Cardiac fibroblast (primary cell): ENCODE measurements at regions not wholly inside any gene's neighbourhood (a gene's known extent, or its start where the extent isn't known, plus 50 kb on each side); places are given as distances from the start of the nearest gene placed in this dataset.

Experiments
- DNase-seq, 2 donors: peaks; one replicate each; pipeline versions ENCODE4 v3.0.0 to v3.0.0-alpha.2; 2010; ENCODE audit warnings: low read depth in 2 of 2
- H3K4me3 ChIP-seq, 2 donors: replicated peaks in 1 of 2; 1 replicate in 1 of 2; 2 replicates in 1 of 2; pipeline ENCODE4 v1.5.1; 2011; ENCODE audit warnings: low read depth in 2 of 2, low read length in 2 of 2, mild to moderate bottlenecking in 2 of 2, moderate library complexity in 1 of 2
- CTCF ChIP-seq: IDR thresholded peaks from one replicate; pipeline ENCODE4 v1.5.1; 2011; ENCODE audit warnings: low read depth, mild to moderate bottlenecking, low read length, inconsistent platforms

DNA sequence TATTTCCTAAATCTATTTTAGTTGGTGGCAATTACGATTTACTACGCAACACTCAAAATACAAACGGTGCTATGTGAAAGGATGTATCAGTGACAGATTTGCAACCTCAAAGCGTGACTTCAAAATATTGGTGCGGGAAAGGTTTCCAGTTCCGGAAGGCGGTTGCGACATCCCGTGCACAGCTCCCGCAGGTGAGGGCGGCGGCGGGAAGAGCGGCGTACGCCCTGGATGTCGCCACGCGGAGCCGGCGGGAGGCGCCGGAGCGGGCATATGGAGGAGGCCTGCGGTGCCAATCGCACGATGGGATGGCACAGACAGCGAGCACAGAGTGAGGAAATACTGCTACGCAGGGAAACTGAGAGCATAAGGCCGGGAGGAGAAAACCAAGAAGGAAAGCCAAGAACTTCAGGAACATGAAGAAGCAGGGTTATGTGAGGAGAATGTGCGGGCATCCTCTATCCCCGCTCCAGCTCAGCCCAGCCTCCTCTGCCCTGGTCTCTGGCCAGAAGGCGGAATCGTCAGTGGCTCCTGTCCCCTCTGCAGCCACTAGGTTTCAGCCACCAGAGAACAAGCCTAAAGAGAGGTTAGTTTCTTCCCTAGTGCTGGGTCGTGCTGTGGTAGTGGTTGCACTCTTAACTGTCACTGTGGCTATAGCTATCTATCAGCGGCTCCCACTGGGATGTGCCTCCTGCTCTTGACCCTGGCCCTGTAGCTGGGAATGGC lies 378.1 kb upstream of the TLE4 start:
- no peak for DNase-seq
- no peak for TF ChIP-seq CTCF
- H3K4me3 ChIP-seq = no peak overlapping the region

- no peak overlapping the region for H3K4me3 ChIP-seq
- no peak for TF ChIP-seq CTCF
- peak; percentile 83 for DNase-seq
Measured at GRCh38 chr9:79195879-79196278, 375.9 kb upstream of the TLE4 start.

- H3K4me3 ChIP-seq = no peak overlapping the region
- no peak for TF ChIP-seq CTCF
- DNase-seq = peak; percentile 32 to 44
Measured at GRCh38 chr9:79196606-79197005, 375.2 kb upstream of the TLE4 start.

- DNase-seq = no peak
- no peak for TF ChIP-seq CTCF
- H3K4me3 ChIP-seq = no peak overlapping the region
Measured at GRCh38 chr9:79200336-79200735, 371.4 kb upstream of the TLE4 start.

- DNase-seq = no peak
- no peak overlapping the region for H3K4me3 ChIP-seq
- TF ChIP-seq CTCF = no peak
Measured at GRCh38 chr9:79201636-79202035, 370.1 kb upstream of the TLE4 start.

GRCh38 chr9:79208791-79209396 lies 362.9 kb upstream of the TLE4 start:
- no peak overlapping the region for H3K4me3 ChIP-seq
- no peak for TF ChIP-seq CTCF
- DNase-seq = no peak
